ENCODE measurements at regions not wholly inside any gene's neighbourhood (a gene's known extent, or its start where the extent isn't known, plus 50 kb on each side); places are given as distances from the start of the nearest gene placed in this dataset.

DNA sequence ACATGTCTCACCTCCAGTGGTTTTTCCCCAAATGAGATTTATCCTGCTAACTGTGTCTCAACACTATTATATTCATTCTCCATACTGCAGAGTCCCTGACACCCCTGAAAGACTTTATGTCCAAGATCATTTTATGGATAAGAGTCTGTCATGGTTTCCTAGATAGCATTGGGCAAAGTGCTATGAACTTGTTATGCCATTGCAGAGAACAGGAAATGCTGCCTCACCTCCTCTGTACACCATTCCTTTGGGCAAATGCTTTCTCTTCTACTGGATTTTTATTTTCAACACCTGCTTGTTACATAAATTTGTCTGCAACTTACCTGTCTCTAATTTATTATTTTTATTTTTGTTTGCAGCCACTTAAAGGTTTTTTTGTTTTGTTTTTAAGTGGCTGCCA lies 652.5 kb upstream of the FAM98A start:
- no peak for TF ChIP-seq CTCF (IDR thresholded peaks at IDR 0.05)
- no peak for TF ChIP-seq POLR2A (IDR thresholded peaks at IDR 0.05)
